CD4-positive, alpha-beta T cell treated with Interleukin-17A for 4 hours (primary cell): ENCODE measurements at regions not wholly inside any gene's neighbourhood (a gene's known extent, or its start where the extent isn't known, plus 50 kb on each side); places are given as distances from the start of the nearest gene placed in this dataset.
"Not testable (repeated sequence)": the region's sequence is repeated elsewhere in the genome, so short reads cannot be mapped to it uniquely, and the experiment has no call there.

Experiments used
- DNase-seq: peaks from one replicate; pipeline ENCODE4 v3.0.0-alpha.2; 2020; ENCODE audit warnings: mixed read lengths

- no peak for DNase-seq
These were observed 144.3 kb downstream of the FCRL5 start for GRCh38 chr1:157407917-157408525.

- no peak for DNase-seq
These were observed 144.9 kb downstream of the FCRL5 start for GRCh38 chr1:157407367-157407766.

DNA sequence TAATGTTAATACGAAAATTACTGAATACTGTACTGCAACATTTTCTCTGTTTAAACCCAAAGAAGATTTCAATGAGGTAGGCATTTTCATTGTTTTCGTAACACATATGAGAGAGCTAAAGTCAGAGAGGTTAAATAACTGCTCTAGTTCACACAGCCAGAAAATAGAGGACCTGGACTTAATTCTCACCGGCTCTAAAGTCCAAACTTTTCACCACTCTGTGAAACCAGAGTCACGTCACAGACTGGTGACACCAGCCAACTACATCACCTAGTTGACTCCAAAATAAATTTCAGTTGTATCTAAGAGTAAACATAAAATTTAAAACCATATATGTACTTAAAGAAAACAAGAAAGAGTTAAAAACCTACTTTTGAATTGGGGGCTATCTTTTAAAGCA, 146.7 kb downstream of the FCRL5 start:
- DNase-seq, result no peak

- DNase-seq, result no peak
These were observed 147.7 kb downstream of the FCRL5 start for GRCh38 chr1:157404614-157405013.

GRCh38 chr1:157404063-157404501, 148.2 kb downstream of the FCRL5 start:
- no peak for DNase-seq

DNA sequence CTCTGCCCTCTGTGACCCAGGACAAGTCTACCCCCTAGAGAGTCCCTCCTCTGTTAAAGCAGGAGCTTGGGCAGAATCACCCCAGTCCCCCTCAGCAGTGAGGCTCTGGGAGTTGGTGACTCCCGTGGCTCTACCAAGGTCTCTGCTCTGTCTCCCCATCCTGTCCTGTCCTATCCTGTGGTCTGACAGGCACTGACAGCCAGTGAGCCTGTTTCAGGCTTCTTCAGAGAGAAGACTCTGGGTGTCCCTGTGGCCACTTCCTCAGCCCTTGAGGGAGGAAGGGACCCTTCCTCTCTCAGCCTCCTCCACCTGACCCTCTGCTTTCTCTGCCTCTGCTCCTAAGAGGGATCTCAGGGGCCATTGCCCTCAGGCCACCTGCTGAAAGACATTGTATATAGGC, 148.7 kb downstream of the FCRL5 start:
- no peak for DNase-seq

GRCh38 chr1:157403203-157403602, 149.1 kb downstream of the FCRL5 start:
- DNase-seq, result no peak

- DNase-seq, result no peak
These were observed 151.5 kb downstream of the FCRL5 start for GRCh38 chr1:157400766-157401165.

- no peak for DNase-seq
These were observed 152.3 kb downstream of the FCRL5 start for GRCh38 chr1:157399984-157400382.

DNA sequence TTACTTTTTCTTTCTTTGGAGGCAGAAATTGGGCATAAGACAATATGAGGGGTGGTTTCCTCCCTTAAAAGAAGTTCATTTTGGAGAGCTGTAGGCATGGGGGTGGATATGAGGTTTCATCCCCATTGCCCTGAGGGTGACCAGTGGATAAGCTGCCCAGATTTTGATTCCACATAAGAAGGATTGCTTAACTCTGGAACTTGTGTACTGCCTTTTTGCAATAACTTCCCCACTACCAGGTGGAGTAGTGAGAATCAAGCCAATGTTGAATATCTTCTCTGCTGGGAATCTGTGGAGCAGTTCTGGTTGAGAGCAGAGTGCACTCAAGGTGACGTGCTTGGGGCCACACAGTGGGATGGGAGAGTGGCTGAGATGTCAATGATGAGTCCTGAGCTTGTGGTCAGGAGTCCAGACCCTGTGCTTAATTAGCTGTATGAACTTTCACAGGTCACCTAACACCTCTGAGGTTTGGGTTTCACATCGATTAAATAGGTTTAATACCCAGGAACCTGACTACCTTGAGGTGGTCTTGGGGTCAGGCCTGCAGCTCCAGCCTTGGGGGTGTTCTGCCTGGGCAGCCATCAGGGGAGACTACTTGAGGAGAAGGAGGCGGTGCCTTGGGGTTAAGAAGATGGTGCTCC, 152.9 kb downstream of the FCRL5 start:
- no peak for DNase-seq

DNA sequence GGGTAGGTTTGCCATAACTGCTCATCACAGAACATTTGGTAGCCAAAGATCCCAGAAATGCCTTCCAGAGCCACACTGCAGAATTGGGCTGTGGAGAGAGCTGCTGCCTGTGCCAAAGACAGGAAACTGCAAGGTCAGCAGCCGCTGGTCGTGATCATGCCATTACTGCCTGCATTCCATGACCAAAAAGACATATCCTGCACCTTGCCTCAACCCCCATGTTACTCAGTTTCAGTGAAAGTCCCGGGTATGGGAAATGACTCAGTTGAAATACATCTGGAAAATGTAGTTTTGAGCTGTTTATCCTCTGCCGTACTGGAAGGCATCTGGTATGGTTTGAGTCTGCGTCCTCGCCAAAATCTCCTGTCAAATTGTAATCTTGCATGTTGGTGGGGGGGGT, 161.7 kb downstream of the FCRL5 start:
- DNase-seq, result no peak

DNA sequence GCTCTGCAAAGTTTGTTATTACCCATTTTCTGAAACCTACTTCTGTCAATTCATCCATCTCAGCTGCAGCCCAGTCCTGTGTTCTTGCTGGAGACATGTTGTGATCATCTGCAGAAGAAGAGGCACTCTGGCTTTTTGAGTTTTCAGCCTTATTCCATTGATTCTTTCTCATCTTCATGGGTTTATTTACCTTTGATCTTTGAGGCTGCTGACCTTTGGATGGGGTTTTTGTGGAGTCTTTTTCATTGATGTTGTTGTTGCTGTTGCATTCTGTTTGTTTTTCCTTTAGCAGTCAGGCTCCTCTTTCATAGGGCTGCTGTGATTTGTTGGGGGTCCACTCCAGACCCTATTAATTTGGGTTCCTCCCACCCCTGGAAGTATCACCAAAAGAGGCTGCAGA, 164.3 kb downstream of the FCRL5 start:
- DNase-seq, result no peak

DNA sequence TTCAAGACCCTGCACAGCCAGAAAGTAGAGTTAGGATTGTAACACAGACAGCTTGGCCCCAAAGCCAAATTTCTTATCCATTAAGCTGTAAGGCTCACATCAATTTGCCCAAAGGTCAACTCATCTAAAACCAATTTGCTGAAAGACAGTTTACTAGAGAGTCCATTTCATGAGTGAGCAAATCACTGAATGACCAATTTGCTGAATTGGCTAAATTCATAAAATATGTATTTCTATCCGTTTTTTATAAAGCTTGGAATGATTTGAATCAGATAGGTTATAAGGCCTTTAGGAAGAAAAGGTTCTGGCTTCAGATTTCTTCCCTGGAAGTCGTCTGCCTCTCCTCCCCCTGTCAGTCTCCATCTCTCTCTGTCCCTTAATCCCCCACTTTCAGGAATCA, 168.1 kb downstream of the FCRL5 start:
- no peak for DNase-seq

- no peak for DNase-seq
These were observed 170.0 kb downstream of the FCRL5 start for GRCh38 chr1:157382351-157382750.

DNA sequence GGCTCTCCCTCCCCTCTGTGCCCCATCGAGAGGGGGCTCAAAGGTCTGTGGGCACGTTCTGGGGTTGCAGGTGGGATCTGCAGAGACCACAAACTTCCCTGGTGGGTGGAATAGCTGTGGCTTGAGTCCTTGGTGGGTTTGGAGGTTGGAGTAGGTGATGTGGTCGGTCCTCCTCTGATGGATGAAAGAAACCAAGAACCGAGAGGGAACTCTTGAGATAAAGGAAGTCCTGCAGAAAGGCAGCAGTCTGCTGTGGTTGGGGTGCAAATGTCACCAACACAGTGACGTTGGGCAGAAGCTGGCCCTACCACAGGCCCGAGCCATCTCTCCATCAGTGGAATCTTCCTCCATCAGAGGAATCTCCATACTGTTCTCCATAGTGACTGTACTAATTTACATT, 171.8 kb downstream of the FCRL5 start:
- DNase-seq, result no peak

- not testable (repeated sequence) for DNase-seq
These were observed 175.0 kb downstream of the FCRL5 start for GRCh38 chr1:157377280-157377713.

DNA sequence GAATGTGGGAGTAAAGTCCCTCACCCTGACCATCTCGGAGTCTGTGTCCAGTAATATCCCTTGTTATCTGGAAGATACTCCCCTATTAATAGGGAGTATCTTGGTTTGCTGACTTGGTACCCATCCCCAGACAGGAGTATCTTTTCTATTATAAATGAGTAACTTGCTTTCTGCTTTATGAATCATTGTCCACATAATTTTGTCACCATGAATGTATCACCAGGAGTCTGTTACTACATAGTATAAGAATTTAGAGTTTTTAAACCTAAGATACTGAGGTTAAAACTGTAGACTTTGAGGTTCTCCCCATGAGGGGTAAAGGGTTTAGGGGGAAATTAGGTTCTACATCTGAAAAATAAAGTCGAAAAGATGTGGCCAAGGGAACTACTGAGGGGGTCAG, 175.6 kb downstream of the FCRL5 start:
- DNase-seq, result no peak

- not testable (repeated sequence) for DNase-seq
These were observed 180.0 kb downstream of the FCRL5 start for GRCh38 chr1:157372311-157372710.

- no peak for DNase-seq
These were observed 180.5 kb downstream of the FCRL5 start for GRCh38 chr1:157371826-157372225.

- DNase-seq, result no peak
These were observed 181.1 kb downstream of the FCRL5 start for GRCh38 chr1:157371221-157371620.

DNA sequence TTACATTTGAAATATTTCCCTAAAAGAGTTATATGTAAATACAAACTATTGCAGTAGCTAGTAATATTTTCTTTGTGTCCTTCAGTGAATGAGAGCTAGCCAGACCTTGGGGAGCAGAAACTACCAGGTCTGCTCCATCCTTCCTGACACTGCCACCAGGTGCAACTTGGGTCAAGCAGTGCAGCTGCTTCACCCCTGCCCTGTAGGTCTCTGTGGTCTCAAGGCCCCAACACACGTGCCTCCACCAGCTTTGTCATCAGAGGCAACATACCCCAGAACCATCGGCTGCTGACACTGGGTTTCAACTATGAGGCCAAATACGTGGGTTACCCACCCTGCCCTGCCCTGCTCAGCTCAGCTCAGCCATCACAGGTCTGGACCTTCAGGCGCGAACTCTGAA, 181.6 kb downstream of the FCRL5 start:
- no peak for DNase-seq

- DNase-seq, result peak; percentile 36
These were observed 182.3 kb downstream of the FCRL5 start for GRCh38 chr1:157369808-157370521.

- DNase-seq, result not testable (repeated sequence)
These were observed 183.4 kb downstream of the FCRL5 start for GRCh38 chr1:157368941-157369340.

GRCh38 chr1:157368363-157368762, 184.0 kb downstream of the FCRL5 start:
- DNase-seq, result no peak
